Osteoblast (primary cell): ENCODE measurements at regions not wholly inside any gene's neighbourhood (a gene's known extent, or its start where the extent isn't known, plus 50 kb on each side); places are given as distances from the start of the nearest gene placed in this dataset.

ENCODE experiments used
- DNase-seq: peaks from one replicate; pipeline ENCODE4 v3.0.0; 2011; ENCODE audit warnings: low spot score, mixed read lengths; ENCODE audit not compliant: insufficient read length; ENCODE audit errors: missing footprints
- H2AFZ ChIP-seq: 2 replicates; pipeline ENCODE4 v1.6.0; 2011; ENCODE audit warnings: mild to moderate bottlenecking, low read length
- H3K27ac ChIP-seq: 2 replicates; pipeline ENCODE4 v1.5.1; 2011; ENCODE audit warnings: mild to moderate bottlenecking, low read depth, low read length, moderate library complexity
- H3K27me3 ChIP-seq: 2 replicates; pipeline ENCODE4 v1.6.0; 2012; ENCODE audit warnings: mild to moderate bottlenecking, control low read depth, inconsistent platforms, low read length, moderate library complexity; ENCODE audit not compliant: insufficient read depth
- H3K36me3 ChIP-seq: 2 replicates; pipeline ENCODE4 v1.5.1; 2011; ENCODE audit warnings: mild to moderate bottlenecking, low read length, control low read depth, moderate library complexity; ENCODE audit not compliant: insufficient read depth
- H3K4me1 ChIP-seq: 2 replicates; pipeline ENCODE4 v1.5.1; 2011; ENCODE audit warnings: mild to moderate bottlenecking, low read length, control low read depth, moderate library complexity; ENCODE audit not compliant: insufficient read depth
- H3K4me2 ChIP-seq: 2 replicates; pipeline ENCODE4 v1.6.0; 2011; ENCODE audit warnings: mild to moderate bottlenecking, low read length; ENCODE audit not compliant: insufficient read depth
- H3K4me3 ChIP-seq: fragments of 200-600 bp; sonication (generic); 3 replicates; pipeline ENCODE4 v1.5.1; 2012; ENCODE audit warnings: mild to moderate bottlenecking, low read length, inconsistent platforms; ENCODE audit not compliant: insufficient read depth
- H3K79me2 ChIP-seq: 2 replicates; pipeline ENCODE4 v1.6.0; 2012; ENCODE audit warnings: mild to moderate bottlenecking, low read length, control low read depth, inconsistent platforms; ENCODE audit not compliant: insufficient read depth
- H3K9me3 ChIP-seq: 2 replicates; pipeline ENCODE4 v1.5.1; 2011; ENCODE audit warnings: low read depth, low read length, control low read depth
- H4K20me1 ChIP-seq: 2 replicates; pipeline ENCODE4 v1.6.0; 2012; ENCODE audit warnings: mild to moderate bottlenecking, low read length, control low read depth; ENCODE audit not compliant: insufficient read depth
- TF ChIP-seq, protein P1 (sequence below): IDR thresholded peaks from 2 replicates; pipeline ENCODE4 v1.5.1; 2011; ENCODE audit warnings: mild to moderate bottlenecking, low read depth, low read length, moderate library complexity; ENCODE audit errors: extremely low read depth

DNA sequence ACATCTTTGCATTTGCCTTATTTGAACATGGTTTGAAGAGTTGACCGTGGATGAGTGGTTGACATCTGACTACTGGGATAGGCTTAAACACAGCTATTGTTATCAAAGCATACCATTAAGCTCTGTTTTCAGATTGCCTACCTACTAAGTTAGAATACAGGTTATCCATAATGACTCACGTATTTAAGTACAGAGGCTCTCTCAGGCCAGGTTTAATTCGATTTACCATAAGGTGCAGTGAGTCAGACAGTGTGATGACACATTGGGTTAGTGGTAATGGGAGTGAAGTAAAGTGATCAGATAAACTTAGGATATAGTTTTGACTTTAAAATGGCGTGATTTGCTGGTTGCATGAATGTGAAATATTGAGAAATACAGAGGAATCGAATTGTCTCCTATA is 732.0 kb upstream of the CTNND2 start:
- DNase-seq = no peak

DNA sequence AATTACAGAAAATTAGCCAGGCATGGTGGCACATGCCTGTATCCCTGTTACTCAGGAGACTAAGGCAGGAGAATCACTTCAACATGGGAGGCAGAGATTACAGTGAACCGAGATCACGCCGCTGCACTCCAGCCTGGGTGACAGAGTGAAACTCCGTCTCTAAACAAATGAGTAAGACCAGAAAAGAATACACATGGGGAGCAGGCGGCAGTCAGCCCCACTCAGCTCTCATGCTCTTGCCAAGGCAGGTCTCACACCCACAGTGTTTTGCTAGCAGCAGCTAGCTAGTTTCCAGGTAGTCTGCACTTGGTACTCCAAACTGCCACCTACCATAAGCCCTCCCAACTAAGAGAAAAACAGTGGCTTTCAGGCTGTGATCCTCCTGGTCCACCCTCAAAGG is 722.3 kb upstream of the CTNND2 start:
- Histone ChIP-seq H3K36me3 (no peaks in the 10 kb centered on the region), H3K4me2 (no peak overlapping the region), H2AFZ (no peak overlapping the region), H3K4me3 (no peak overlapping the region), H3K9me3 (peaks cover 2% of the 10 kb centered on the region), H3K27me3 (no peaks in the 10 kb centered on the region), H3K4me1 (no peaks in the 10 kb centered on the region), H3K27ac (no peak overlapping the region), H4K20me1 (no peaks in the 10 kb centered on the region), H3K79me2 (no peaks in the 10 kb centered on the region)
- TF ChIP-seq, protein P1, sequence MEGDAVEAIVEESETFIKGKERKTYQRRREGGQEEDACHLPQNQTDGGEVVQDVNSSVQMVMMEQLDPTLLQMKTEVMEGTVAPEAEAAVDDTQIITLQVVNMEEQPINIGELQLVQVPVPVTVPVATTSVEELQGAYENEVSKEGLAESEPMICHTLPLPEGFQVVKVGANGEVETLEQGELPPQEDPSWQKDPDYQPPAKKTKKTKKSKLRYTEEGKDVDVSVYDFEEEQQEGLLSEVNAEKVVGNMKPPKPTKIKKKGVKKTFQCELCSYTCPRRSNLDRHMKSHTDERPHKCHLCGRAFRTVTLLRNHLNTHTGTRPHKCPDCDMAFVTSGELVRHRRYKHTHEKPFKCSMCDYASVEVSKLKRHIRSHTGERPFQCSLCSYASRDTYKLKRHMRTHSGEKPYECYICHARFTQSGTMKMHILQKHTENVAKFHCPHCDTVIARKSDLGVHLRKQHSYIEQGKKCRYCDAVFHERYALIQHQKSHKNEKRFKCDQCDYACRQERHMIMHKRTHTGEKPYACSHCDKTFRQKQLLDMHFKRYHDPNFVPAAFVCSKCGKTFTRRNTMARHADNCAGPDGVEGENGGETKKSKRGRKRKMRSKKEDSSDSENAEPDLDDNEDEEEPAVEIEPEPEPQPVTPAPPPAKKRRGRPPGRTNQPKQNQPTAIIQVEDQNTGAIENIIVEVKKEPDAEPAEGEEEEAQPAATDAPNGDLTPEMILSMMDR = no peak
- DNase-seq = no peak

More for the DNA sequence above, 732.0 kb upstream of the CTNND2 start:
- Histone ChIP-seq H3K9me3 (peaks cover 3% of the 10 kb centered on the region), H2AFZ (no peak overlapping the region), H3K27ac (no peak overlapping the region), H3K4me2 (no peak overlapping the region), H3K27me3 (no peaks in the 10 kb centered on the region), H4K20me1 (no peaks in the 10 kb centered on the region), H3K4me3 (no peak overlapping the region), H3K36me3 (no peaks in the 10 kb centered on the region), H3K4me1 (no peaks in the 10 kb centered on the region), H3K79me2 (no peaks in the 10 kb centered on the region)
- TF ChIP-seq, protein P1 = no peak

DNA sequence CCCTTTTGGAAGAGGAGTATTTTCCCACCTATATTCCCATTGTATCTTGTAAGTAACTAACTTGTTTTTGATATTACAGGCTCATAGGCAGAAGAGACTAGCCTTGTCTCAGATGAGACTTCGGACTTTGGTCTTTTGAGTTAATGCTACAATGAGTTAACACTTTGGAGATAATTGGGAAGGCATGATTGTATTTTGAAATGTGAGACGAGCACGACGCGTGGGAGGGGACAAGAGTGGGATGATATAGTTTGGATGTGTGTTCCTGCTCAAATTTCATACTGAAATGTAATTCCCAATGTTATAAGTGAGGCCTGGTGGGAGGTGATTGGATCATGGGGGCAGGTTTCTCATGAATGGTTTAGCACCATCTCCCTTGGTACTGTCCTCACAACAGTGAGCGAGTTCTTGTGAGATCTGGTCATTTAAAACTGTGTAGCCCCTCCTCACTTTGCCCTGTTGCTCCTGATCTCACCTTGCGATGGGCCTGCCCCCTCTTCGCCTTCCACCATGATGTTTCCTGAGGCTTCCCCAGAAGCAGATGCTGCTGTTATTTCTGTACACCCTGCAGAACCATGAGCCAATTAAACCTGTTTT is 721.5 kb upstream of the CTNND2 start:
- Histone ChIP-seq H3K27me3 (no peaks in the 10 kb centered on the region), H3K9me3 (peaks cover 2% of the 10 kb centered on the region), H3K27ac (no peak overlapping the region), H3K4me2 (no peak overlapping the region), H3K36me3 (no peaks in the 10 kb centered on the region), H2AFZ (no peak overlapping the region), H4K20me1 (no peaks in the 10 kb centered on the region), H3K4me1 (no peaks in the 10 kb centered on the region), H3K79me2 (no peaks in the 10 kb centered on the region), H3K4me3 (no peak overlapping the region)
- TF ChIP-seq, protein P1 = no peak
- no peak for DNase-seq

DNA sequence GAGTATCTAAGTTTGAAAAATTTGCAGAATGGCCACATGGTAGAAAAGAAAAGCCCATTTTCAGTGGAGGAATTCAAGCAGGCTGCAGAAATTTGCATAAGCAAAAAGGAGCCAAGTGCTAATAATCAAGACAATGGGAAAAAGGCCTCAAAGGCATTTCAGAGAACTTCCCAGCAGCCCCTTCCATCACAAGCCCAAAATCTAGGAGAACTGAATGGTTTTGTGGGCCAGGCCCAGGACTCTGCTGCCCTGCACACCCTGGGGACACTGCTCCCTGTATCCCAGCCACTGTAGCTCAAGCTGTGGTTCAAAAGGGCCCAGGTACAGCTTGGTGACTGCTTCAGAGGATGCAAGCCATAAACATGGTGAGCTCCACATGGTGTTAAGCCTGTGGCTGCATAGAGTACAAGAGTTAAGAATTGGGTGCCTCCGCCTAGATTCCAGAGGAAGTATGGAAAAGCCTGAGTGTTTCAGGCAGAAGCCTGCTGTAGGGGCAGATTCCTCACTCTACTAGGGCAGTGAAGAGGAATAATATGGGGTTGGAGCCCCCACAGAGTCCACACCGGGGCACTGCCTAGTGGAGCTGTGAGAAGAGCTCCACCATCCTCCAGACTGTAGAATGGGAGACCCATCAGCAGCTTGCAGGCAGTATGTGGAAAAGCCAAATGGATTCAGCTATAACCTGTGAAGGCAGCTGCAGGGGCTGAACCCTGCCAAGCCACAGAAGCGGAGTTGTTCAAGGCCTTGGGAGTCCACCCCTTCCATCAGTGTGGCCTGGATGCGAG is 720.7 kb upstream of the CTNND2 start:
- Histone ChIP-seq H3K36me3 (no peaks in the 10 kb centered on the region), H3K79me2 (no peaks in the 10 kb centered on the region), H3K4me3 (no peak overlapping the region), H3K27me3 (no peaks in the 10 kb centered on the region), H3K9me3 (peaks cover 2% of the 10 kb centered on the region), H3K4me2 (no peak overlapping the region), H3K27ac (no peak overlapping the region), H3K4me1 (no peaks in the 10 kb centered on the region), H4K20me1 (no peaks in the 10 kb centered on the region), H2AFZ (no peak overlapping the region)
- TF ChIP-seq, protein P1 = no peak
- no peak for DNase-seq
